ENCODE measurements at regions not wholly inside any gene's neighbourhood (a gene's known extent, or its start where the extent isn't known, plus 50 kb on each side); places are given as distances from the start of the nearest gene placed in this dataset.

- Histone ChIP-seq H3K27ac (ENCODE audit: insufficient read depth, low read depth, low read length) (no peak overlapping the region), H3K9me3 (replicated peaks; ENCODE audit: control insufficient read depth, insufficient read depth, low read length) (no peaks in the 10 kb centered on the region), H3K9ac (replicated peaks; ENCODE audit: extremely low read depth, insufficient read depth, low read length) (no peak overlapping the region), H3K36me3 (ENCODE audit: control insufficient read depth in 2 of 2, extremely low read depth in 1 of 2, insufficient read depth in 2 of 2, low read length in 2 of 2) (no peaks in the 10 kb centered on the region), H3K4me3 (replicated peaks in 1 of 3; ENCODE audit: insufficient read depth in 1 of 3, low read depth in 1 of 3, low read length in 3 of 3) (no peak overlapping the region), H3K9me1 (replicated peaks; ENCODE audit: control insufficient read depth, extremely low read depth, insufficient read depth, low read length) (no peaks in the 10 kb centered on the region), H3K79me2 (ENCODE audit: control insufficient read depth, insufficient read depth, low read length) (no peaks in the 10 kb centered on the region), H3K27me3 (ENCODE audit: control insufficient read depth in 2 of 2, insufficient read depth in 2 of 2, low read length in 2 of 2) (peaks cover 10 to 11% of the 10 kb centered on the region in 2 experiments), H2AFZ (ENCODE audit: low read depth, low read length) (no peak overlapping the region), H3K4me1 (ENCODE audit: control insufficient read depth, extremely low read depth, insufficient read depth, low read length) (no peaks in the 10 kb centered on the region), H4K20me1 (replicated peaks; ENCODE audit: control insufficient read depth, extremely low read depth, insufficient read depth, low read length) (no peaks in the 10 kb centered on the region), H3K4me2 (ENCODE audit: insufficient read depth, low read length) (no peak overlapping the region)
- intact Hi-C loops (cut with micrococcal nuclease) = no loop called here
- BruUV-seq (replicated peaks) = no TSS peak
- no peak for FAIRE-seq
- dilution Hi-C loops (cut with MboI; ENCODE audit: extremely low pct_ligation_motif_present, low sequenced_read_pairs) = no loop called here
- no peak for DNase-seq (ENCODE audit: low read depth, low spot score)
- ChIA-PET POLR2A (no interaction called here), CTCF (interaction anchor here (1.0 to 1.7 kb wide), 4 partner anchors 9 to 26 kb away, joined by 3 to 10 read pairs (median 4); no protein-coding TSS in a partner anchor)
- no peak for TF ChIP-seq GATA2 (IDR thresholded peaks at IDR 0.05; ENCODE audit: insufficient read depth, insufficient read length, low read depth, low read length)
- TF ChIP-seq POLR2AphosphoS5 (IDR thresholded peaks at IDR 0.05; ENCODE audit: insufficient read depth, low read depth, low read length) = no peak
- no peak for TF ChIP-seq EZH2 (IDR thresholded peaks at IDR 0.05; ENCODE audit: borderline replicate concordance, low read depth, low read length, severe bottlenecking)
- TF ChIP-seq MAX (IDR thresholded peaks at IDR 0.05; ENCODE audit: insufficient read depth, insufficient read length) = no peak
- TF ChIP-seq, protein P1, sequence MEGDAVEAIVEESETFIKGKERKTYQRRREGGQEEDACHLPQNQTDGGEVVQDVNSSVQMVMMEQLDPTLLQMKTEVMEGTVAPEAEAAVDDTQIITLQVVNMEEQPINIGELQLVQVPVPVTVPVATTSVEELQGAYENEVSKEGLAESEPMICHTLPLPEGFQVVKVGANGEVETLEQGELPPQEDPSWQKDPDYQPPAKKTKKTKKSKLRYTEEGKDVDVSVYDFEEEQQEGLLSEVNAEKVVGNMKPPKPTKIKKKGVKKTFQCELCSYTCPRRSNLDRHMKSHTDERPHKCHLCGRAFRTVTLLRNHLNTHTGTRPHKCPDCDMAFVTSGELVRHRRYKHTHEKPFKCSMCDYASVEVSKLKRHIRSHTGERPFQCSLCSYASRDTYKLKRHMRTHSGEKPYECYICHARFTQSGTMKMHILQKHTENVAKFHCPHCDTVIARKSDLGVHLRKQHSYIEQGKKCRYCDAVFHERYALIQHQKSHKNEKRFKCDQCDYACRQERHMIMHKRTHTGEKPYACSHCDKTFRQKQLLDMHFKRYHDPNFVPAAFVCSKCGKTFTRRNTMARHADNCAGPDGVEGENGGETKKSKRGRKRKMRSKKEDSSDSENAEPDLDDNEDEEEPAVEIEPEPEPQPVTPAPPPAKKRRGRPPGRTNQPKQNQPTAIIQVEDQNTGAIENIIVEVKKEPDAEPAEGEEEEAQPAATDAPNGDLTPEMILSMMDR (IDR thresholded peaks at IDR 0.05; ENCODE audit: extremely low read depth in 1 of 2, insufficient read depth in 1 of 2, low read depth in 1 of 2, low read length in 2 of 2) = no peak
- no peak for TF ChIP-seq POLR2A (IDR thresholded peaks at IDR 0.05; ENCODE audit: low read depth, low read length)
- no peak for TF ChIP-seq JUN (IDR thresholded peaks at IDR 0.05; ENCODE audit: borderline replicate concordance, insufficient read depth, insufficient read length, low read depth)
- no peak for TF ChIP-seq FOS (IDR thresholded peaks at IDR 0.05; ENCODE audit: borderline replicate concordance, insufficient read depth, low read length)
- no peak for TF ChIP-seq MYC (IDR thresholded peaks at IDR 0.05; ENCODE audit: low read depth, low read length)
These were observed 104.5 kb downstream of the RBM43 start for GRCh38 chr2:151157000-151157735.

Measured in endothelial cell of umbilical vein (primary cell).